H9 (cell line): ENCODE measurements at regions not wholly inside any gene's neighbourhood (a gene's known extent, or its start where the extent isn't known, plus 50 kb on each side); places are given as distances from the start of the nearest gene placed in this dataset.

Experiments
- DNase-seq: peaks from one replicate; pipeline ENCODE4 v3.0.0-alpha.2; 2017
- H2AFZ ChIP-seq: one replicate; pipeline ENCODE4 v1.6.1; 2013; ENCODE audit warnings: mild to moderate bottlenecking, low read length, control low read depth, moderate library complexity
- H2AK5ac ChIP-seq: 2 replicates; pipeline ENCODE4 v1.6.1; 2013; ENCODE audit warnings: low read length, control low read depth, mixed read lengths; ENCODE audit not compliant: insufficient read length
- H2BK120ac ChIP-seq: one replicate; pipeline ENCODE4 v1.6.1; 2013; ENCODE audit warnings: low read depth, mild to moderate bottlenecking, low read length, control low read depth, inconsistent platforms; ENCODE audit not compliant: poor library complexity, severe bottlenecking
- H2BK12ac ChIP-seq: 2 replicates; pipeline ENCODE4 v1.6.1; 2013; ENCODE audit warnings: low read length, control low read depth, mixed read lengths, low read depth; ENCODE audit not compliant: insufficient read length
- H2BK15ac ChIP-seq: 2 replicates; pipeline ENCODE4 v1.6.1; 2013; ENCODE audit warnings: low read depth, low read length, control low read depth
- H2BK20ac ChIP-seq: one replicate; pipeline ENCODE4 v1.6.1; 2013; ENCODE audit warnings: low read depth, mild to moderate bottlenecking, low read length, control low read depth, inconsistent platforms; ENCODE audit not compliant: poor library complexity, severe bottlenecking
- H2BK5ac ChIP-seq: 2 replicates; pipeline ENCODE4 v1.6.1; 2013; ENCODE audit warnings: low read length, control low read depth, mixed read lengths; ENCODE audit not compliant: insufficient read length
- H3K14ac ChIP-seq: 2 replicates; pipeline ENCODE4 v1.6.1; 2013; ENCODE audit warnings: low read length, control low read depth; ENCODE audit not compliant: insufficient read depth
- H3K18ac ChIP-seq: 2 replicates; pipeline ENCODE4 v1.6.1; 2013; ENCODE audit warnings: low read depth, mild to moderate bottlenecking, mixed read lengths, low read length, control low read depth; ENCODE audit not compliant: insufficient read length
- H3K23ac ChIP-seq: 2 replicates; pipeline ENCODE4 v1.6.1; 2013; ENCODE audit warnings: low read length, control low read depth, mixed read lengths, low read depth; ENCODE audit not compliant: insufficient read length
- H3K23me2 ChIP-seq: 2 replicates; pipeline ENCODE4 v1.6.1; 2013; ENCODE audit warnings: low read depth, mild to moderate bottlenecking, mixed read lengths, low read length, control low read depth; ENCODE audit not compliant: insufficient read length, poor library complexity, severe bottlenecking
- H3K27ac ChIP-seq: 2 replicates; pipeline ENCODE4 v1.5.1; 2013; ENCODE audit warnings: low read length, control low read depth, mixed read lengths, low read depth; ENCODE audit not compliant: insufficient read length
- H3K27me3 ChIP-seq: 2 replicates; pipeline ENCODE4 v1.6.1; 2013; ENCODE audit warnings: low read length, control low read depth, inconsistent platforms; ENCODE audit not compliant: insufficient read depth
- H3K4ac ChIP-seq: 2 replicates; pipeline ENCODE4 v1.6.1; 2013; ENCODE audit warnings: low read depth, mild to moderate bottlenecking, control low read depth, inconsistent platforms, low read length, moderate library complexity
- H3K4me1 ChIP-seq: 2 replicates; pipeline ENCODE4 v1.6.1; 2013; ENCODE audit warnings: low read length, control low read depth, inconsistent platforms; ENCODE audit not compliant: insufficient read depth
- H3K4me2 ChIP-seq: 2 replicates; pipeline ENCODE4 v1.6.1; 2013; ENCODE audit warnings: low read length, control low read depth, mixed read lengths; ENCODE audit not compliant: insufficient read length, insufficient read depth
- H3K56ac ChIP-seq: 2 replicates; pipeline ENCODE4 v1.6.1; 2013; ENCODE audit warnings: low read depth, mild to moderate bottlenecking, mixed read lengths, low read length, control low read depth; ENCODE audit not compliant: insufficient read length
- H3K79me1 ChIP-seq: 2 replicates; pipeline ENCODE4 v1.6.1; 2013; ENCODE audit warnings: low read depth, mild to moderate bottlenecking, moderate library complexity, low read length, control low read depth, inconsistent platforms; ENCODE audit not compliant: insufficient read depth, poor library complexity, severe bottlenecking
- H3K79me2 ChIP-seq: 2 replicates; pipeline ENCODE4 v1.6.1; 2013; ENCODE audit warnings: low read length, control low read depth, inconsistent platforms; ENCODE audit not compliant: insufficient read depth
- H3K9ac ChIP-seq: 2 replicates; pipeline ENCODE4 v1.6.1; 2013; ENCODE audit warnings: low read length, control low read depth, mixed read lengths; ENCODE audit not compliant: insufficient read length; ENCODE audit errors: extremely low read depth
- H3K9me3 ChIP-seq: one replicate; pipeline ENCODE4 v1.6.1; 2013; ENCODE audit warnings: low read depth, low read length, inconsistent platforms; ENCODE audit not compliant: control insufficient read depth
- H3T11ph ChIP-seq: one replicate; pipeline ENCODE4 v1.6.1; 2013; ENCODE audit warnings: mild to moderate bottlenecking, low read length, control low read depth, inconsistent platforms
- H4K20me1 ChIP-seq: one replicate; pipeline ENCODE4 v1.6.1; 2013; ENCODE audit not compliant: control insufficient read depth, insufficient read length, insufficient read depth
- H4K5ac ChIP-seq: 2 replicates; pipeline ENCODE4 v1.6.1; 2013; ENCODE audit warnings: low read depth, mild to moderate bottlenecking, mixed read lengths, low read length, control low read depth; ENCODE audit not compliant: insufficient read length
- H4K8ac ChIP-seq: replicated peaks from 2 replicates; pipeline ENCODE4 v1.6.1; 2013; ENCODE audit warnings: low read length, control low read depth, mixed read lengths, low read depth; ENCODE audit not compliant: insufficient read length
- H4K91ac ChIP-seq: 2 replicates; pipeline ENCODE4 v1.6.1; 2013; ENCODE audit warnings: low read depth, mild to moderate bottlenecking, moderate library complexity, mixed read lengths, low read length, control low read depth; ENCODE audit not compliant: insufficient read length
- H3K27ac Mint-ChIP-seq, 3 experiments: 2 replicates in 2 of 3; 3 replicates in 1 of 3; pipeline ENCODE4 v1.8.0; 2020 to 2021; ENCODE audit warnings: mixed read lengths in 3 of 3, mild to moderate bottlenecking in 1 of 3, moderate library complexity in 1 of 3
- H3K27me3 Mint-ChIP-seq: 2 replicates; pipeline ENCODE4 v1.8.0; 2021; ENCODE audit warnings: low read depth, mild to moderate bottlenecking, moderate library complexity, mixed read lengths
- H3K36me3 Mint-ChIP-seq, 3 experiments: 2 replicates in 2 of 3; 3 replicates in 1 of 3; pipeline ENCODE4 v1.8.0; 2020 to 2021; ENCODE audit warnings: low read depth in 3 of 3, mixed read lengths in 3 of 3; ENCODE audit not compliant: insufficient read depth in 1 of 3
- H3K4me1 Mint-ChIP-seq, 2 experiments: 2 replicates each; pipeline ENCODE4 v1.8.0; 2020; ENCODE audit warnings: mixed read lengths in 2 of 2
- H3K4me3 Mint-ChIP-seq, 2 experiments: 2 replicates in 1 of 2; 3 replicates in 1 of 2; pipeline ENCODE4 v1.8.0; 2020 to 2021; ENCODE audit warnings: mild to moderate bottlenecking in 2 of 2, mixed read lengths in 2 of 2, moderate library complexity in 1 of 2
- H3K9me3 Mint-ChIP-seq, 2 experiments: 2 replicates in 1 of 2; 3 replicates in 1 of 2; pipeline ENCODE4 v1.8.0; 2020; ENCODE audit warnings: mild to moderate bottlenecking in 2 of 2, mixed read lengths in 2 of 2, moderate library complexity in 1 of 2
- CTCF ChIP-seq: fragments of 200-600 bp; sonication (generic); conservative IDR thresholded peaks from 3 replicates; pipeline ENCODE4 v1.8.0; 2021; ENCODE audit warnings: antibody characterized with exemption, mild to moderate bottlenecking
- WGBS: extraction: QIAGEN DNeasy Blood & Tissue Kit; methylation state at CpG from one replicate; pipeline ENCODE4 v1.1.7; 2013; ENCODE audit warnings: missing lambda C conversion rate, low lambda C conversion rate, mixed read lengths; ENCODE audit not compliant: insufficient read length; ENCODE audit errors: extremely low coverage; 5-methylcytosine and 5-hydroxymethylcytosine counted together

- Mint-ChIP-seq H3K27ac (no peak overlapping the region), H3K27me3 (no peaks in the 10 kb centered on the region), H3K4me1 (no peaks in the 10 kb centered on the region), H3K36me3 (peaks cover 0 to 4% (median under 1%) of the 10 kb centered on the region in 3 experiments; a peak in 2 of 7 replicates), H3K9me3 (peaks cover 3 to 55% of the 10 kb centered on the region in 2 experiments; a peak in 4 of 5 replicates), H3K4me3 (no peak overlapping the region)
- H4K20me1 ChIP-seq: no peaks in the 10 kb centered on the region
- no peak overlapping the region for H4K91ac ChIP-seq
- no peak overlapping the region for H2AK5ac ChIP-seq
- no peak overlapping the region for H2BK15ac ChIP-seq
- no peaks in the 10 kb centered on the region for H3K9me3 ChIP-seq
- H3K27ac ChIP-seq: no peak overlapping the region
- no peaks in the 10 kb centered on the region for H3K27me3 ChIP-seq
- no peaks in the 10 kb centered on the region for H3K79me2 ChIP-seq
- no peak for DNase-seq
- H3K9ac ChIP-seq: no peak overlapping the region
- no peak overlapping the region for H2AFZ ChIP-seq
- H3K23ac ChIP-seq: no peak overlapping the region
- H3K4me2 ChIP-seq: no peak overlapping the region
- H4K8ac ChIP-seq: no peak overlapping the region
- H3K4me1 ChIP-seq: no peaks in the 10 kb centered on the region
- H4K5ac ChIP-seq: no peak overlapping the region
- no CpG with 5 or more reads among the region's 1 CpG for WGBS
- no peak overlapping the region for H2BK5ac ChIP-seq
- H3K14ac ChIP-seq: no peak overlapping the region
- H3K79me1 ChIP-seq: no peaks in the 10 kb centered on the region
- no peak overlapping the region for H3K18ac ChIP-seq
- no peak overlapping the region for H2BK20ac ChIP-seq
- H2BK120ac ChIP-seq: no peak overlapping the region
- H2BK12ac ChIP-seq: no peak overlapping the region
- H3K56ac ChIP-seq: no peak overlapping the region
- no peak for TF ChIP-seq CTCF
- H3T11ph ChIP-seq: no peak overlapping the region
- no peak overlapping the region for H3K4ac ChIP-seq
- no peaks in the 10 kb centered on the region for H3K23me2 ChIP-seq
These were observed 53.2 kb upstream of the FRMPD3 start for GRCh38 chrX:107396235-107396634.
